ENCODE measurements at regions not wholly inside any gene's neighbourhood (a gene's known extent, or its start where the extent isn't known, plus 50 kb on each side); places are given as distances from the start of the nearest gene placed in this dataset.

- Histone ChIP-seq H3K27me3 (replicated peaks; ENCODE audit: control insufficient read depth, insufficient read depth, low read length) (no peaks in the 10 kb centered on the region), H3K4me3 (replicated peaks; ENCODE audit: low read depth, low read length) (no peak overlapping the region), H3K36me3 (ENCODE audit: control insufficient read depth, insufficient read depth, low read length) (no peaks in the 10 kb centered on the region)
- no peak for DNase-seq (ENCODE audit: extremely low read depth, insufficient read length)
- TF ChIP-seq CTCF (IDR thresholded peaks at IDR 0.05; ENCODE audit: insufficient read depth, low read length, poor library complexity, severe bottlenecking): no peak
Observed at GRCh38 chr9:3124001-3124400, 280.1 kb upstream of the PUM3 start.

GRCh38 chr9:3118081-3118480, 274.2 kb upstream of the PUM3 start:
- no peak for TF ChIP-seq CTCF (IDR thresholded peaks at IDR 0.05; ENCODE audit: insufficient read depth, low read length, poor library complexity, severe bottlenecking)
- no peaks in the 10 kb centered on the region for H3K36me3 ChIP-seq (ENCODE audit: control insufficient read depth, insufficient read depth, low read length)
- H3K27me3 ChIP-seq (replicated peaks; ENCODE audit: control insufficient read depth, insufficient read depth, low read length): no peaks in the 10 kb centered on the region
- no peak for DNase-seq (ENCODE audit: extremely low read depth, insufficient read length)
- H3K4me3 ChIP-seq (replicated peaks; ENCODE audit: low read depth, low read length): no peak overlapping the region

- H3K36me3 ChIP-seq (ENCODE audit: control insufficient read depth, insufficient read depth, low read length): no peaks in the 10 kb centered on the region
- TF ChIP-seq CTCF (IDR thresholded peaks at IDR 0.05; ENCODE audit: insufficient read depth, low read length, poor library complexity, severe bottlenecking): no peak
- no peak for DNase-seq (ENCODE audit: extremely low read depth, insufficient read length)
- H3K4me3 ChIP-seq (replicated peaks; ENCODE audit: low read depth, low read length): no peak overlapping the region
- H3K27me3 ChIP-seq (replicated peaks; ENCODE audit: control insufficient read depth, insufficient read depth, low read length): no peaks in the 10 kb centered on the region
Observed at GRCh38 chr9:3099646-3100045, 255.8 kb upstream of the PUM3 start.

- no peaks in the 10 kb centered on the region; the same call in 1 of the 2 replicates for H3K27me3 ChIP-seq (replicated peaks; ENCODE audit: control insufficient read depth, insufficient read depth, low read length)
- TF ChIP-seq CTCF (IDR thresholded peaks at IDR 0.05; ENCODE audit: insufficient read depth, low read length, poor library complexity, severe bottlenecking): no peak
- H3K4me3 ChIP-seq (replicated peaks; ENCODE audit: low read depth, low read length): no peak overlapping the region
- DNase-seq (ENCODE audit: extremely low read depth, insufficient read length): no peak
- H3K36me3 ChIP-seq (ENCODE audit: control insufficient read depth, insufficient read depth, low read length): no peaks in the 10 kb centered on the region
Observed at GRCh38 chr9:3088219-3088618, 244.3 kb upstream of the PUM3 start.

GRCh38 chr9:3087697-3088096, 243.8 kb upstream of the PUM3 start:
- H3K27me3 ChIP-seq (replicated peaks; ENCODE audit: control insufficient read depth, insufficient read depth, low read length): no peaks in the 10 kb centered on the region; the same call in 1 of the 2 replicates
- no peak for TF ChIP-seq CTCF (IDR thresholded peaks at IDR 0.05; ENCODE audit: insufficient read depth, low read length, poor library complexity, severe bottlenecking)
- H3K36me3 ChIP-seq (ENCODE audit: control insufficient read depth, insufficient read depth, low read length): no peaks in the 10 kb centered on the region
- no peak for DNase-seq (ENCODE audit: extremely low read depth, insufficient read length)
- no peak overlapping the region for H3K4me3 ChIP-seq (replicated peaks; ENCODE audit: low read depth, low read length)

GRCh38 chr9:3080951-3081350, 237.1 kb upstream of the PUM3 start:
- no peak for TF ChIP-seq CTCF (IDR thresholded peaks at IDR 0.05; ENCODE audit: insufficient read depth, low read length, poor library complexity, severe bottlenecking)
- DNase-seq (ENCODE audit: extremely low read depth, insufficient read length): no peak
- H3K27me3 ChIP-seq (replicated peaks; ENCODE audit: control insufficient read depth, insufficient read depth, low read length): no peaks in the 10 kb centered on the region
- H3K36me3 ChIP-seq (ENCODE audit: control insufficient read depth, insufficient read depth, low read length): no peaks in the 10 kb centered on the region
- no peak overlapping the region for H3K4me3 ChIP-seq (replicated peaks; ENCODE audit: low read depth, low read length)

Data from GM06990 (cell line).